Brain microvascular endothelial cell (primary cell): ENCODE measurements at regions not wholly inside any gene's neighbourhood (a gene's known extent, or its start where the extent isn't known, plus 50 kb on each side); places are given as distances from the start of the nearest gene placed in this dataset.
A peak's percentile ranks its signal among the peaks of the same experiment; 100 is the strongest.

ENCODE experiments used
- DNase-seq: peaks from one replicate; pipeline ENCODE4 v3.0.0-alpha.2; 2020
- H3K27ac ChIP-seq: fragments of 250-450 bp; sonication (Bioruptor Pico); 2 replicates; pipeline ENCODE4 v1.5.1; 2020; ENCODE audit warnings: mild to moderate bottlenecking, moderate library complexity
- H3K27me3 ChIP-seq: fragments of 250-450 bp; sonication (Bioruptor Pico); replicated peaks from 2 replicates; pipeline ENCODE4 v1.5.1; 2020; ENCODE audit warnings: mild to moderate bottlenecking
- H3K36me3 ChIP-seq: fragments of 250-450 bp; sonication (Bioruptor Pico); replicated peaks from 2 replicates; pipeline ENCODE4 v1.5.1; 2020; ENCODE audit warnings: mild to moderate bottlenecking
- H3K4me3 ChIP-seq: 2 replicates; pipeline ENCODE4 v1.5.1; 2011; ENCODE audit warnings: low read depth, mild to moderate bottlenecking, control low read depth, low read length, moderate library complexity
- in situ Hi-C: cut with HindIII; loops from 2 replicates; pipeline ENCODE4 v1.10.0; 2017; ENCODE audit warnings: low sequenced_read_pairs, low pct_ligation_motif_present
- TF ChIP-seq, protein P1 (sequence below): IDR thresholded peaks from 2 replicates; pipeline ENCODE4 v1.5.1; 2011; ENCODE audit warnings: low read depth, mild to moderate bottlenecking, moderate library complexity, low read length, control low read depth, inconsistent platforms; ENCODE audit errors: missing control alignments

DNA sequence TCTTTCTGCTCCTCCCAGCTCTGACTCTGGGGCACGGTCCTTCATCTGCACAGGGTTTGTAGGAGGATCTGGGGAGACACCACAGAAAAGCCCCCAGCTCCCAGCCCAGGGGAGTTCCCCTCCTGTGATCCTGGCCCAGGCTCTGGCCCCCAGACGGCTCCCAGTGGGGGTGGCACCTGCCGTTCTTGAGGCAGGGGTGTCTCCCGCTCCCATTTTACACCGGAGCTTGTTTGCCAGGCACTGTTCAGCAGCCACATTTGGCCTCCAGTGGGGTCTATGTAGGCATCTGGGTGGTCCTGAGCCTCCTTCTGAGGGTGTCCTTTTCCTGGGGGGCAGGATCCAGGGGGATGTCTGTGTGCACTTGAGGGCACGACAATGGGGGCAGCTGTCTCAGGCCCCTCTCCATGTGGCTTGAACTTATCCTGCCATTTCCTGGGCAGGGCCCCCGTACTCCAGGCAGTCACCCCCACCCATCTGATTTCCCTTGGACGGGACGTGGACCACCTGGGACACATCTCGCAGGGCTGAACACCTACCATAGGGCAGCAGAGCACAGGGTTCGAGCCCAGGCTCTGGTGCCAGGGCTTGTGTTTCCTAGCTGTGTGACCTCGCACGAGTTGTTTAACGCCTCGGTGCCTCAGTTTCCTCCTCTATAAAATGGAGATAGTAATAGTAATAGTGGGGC is 275.0 kb upstream of the MVB12B start:
- DNase-seq, result no peak
- in situ Hi-C loops, result no loop called here
- no peaks in the 10 kb centered on the region for H3K27me3 ChIP-seq
- no peak overlapping the region for H3K4me3 ChIP-seq
- no peak overlapping the region for H3K27ac ChIP-seq
- no peaks in the 10 kb centered on the region for H3K36me3 ChIP-seq
- TF ChIP-seq, protein P1, sequence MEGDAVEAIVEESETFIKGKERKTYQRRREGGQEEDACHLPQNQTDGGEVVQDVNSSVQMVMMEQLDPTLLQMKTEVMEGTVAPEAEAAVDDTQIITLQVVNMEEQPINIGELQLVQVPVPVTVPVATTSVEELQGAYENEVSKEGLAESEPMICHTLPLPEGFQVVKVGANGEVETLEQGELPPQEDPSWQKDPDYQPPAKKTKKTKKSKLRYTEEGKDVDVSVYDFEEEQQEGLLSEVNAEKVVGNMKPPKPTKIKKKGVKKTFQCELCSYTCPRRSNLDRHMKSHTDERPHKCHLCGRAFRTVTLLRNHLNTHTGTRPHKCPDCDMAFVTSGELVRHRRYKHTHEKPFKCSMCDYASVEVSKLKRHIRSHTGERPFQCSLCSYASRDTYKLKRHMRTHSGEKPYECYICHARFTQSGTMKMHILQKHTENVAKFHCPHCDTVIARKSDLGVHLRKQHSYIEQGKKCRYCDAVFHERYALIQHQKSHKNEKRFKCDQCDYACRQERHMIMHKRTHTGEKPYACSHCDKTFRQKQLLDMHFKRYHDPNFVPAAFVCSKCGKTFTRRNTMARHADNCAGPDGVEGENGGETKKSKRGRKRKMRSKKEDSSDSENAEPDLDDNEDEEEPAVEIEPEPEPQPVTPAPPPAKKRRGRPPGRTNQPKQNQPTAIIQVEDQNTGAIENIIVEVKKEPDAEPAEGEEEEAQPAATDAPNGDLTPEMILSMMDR, result no peak

DNA sequence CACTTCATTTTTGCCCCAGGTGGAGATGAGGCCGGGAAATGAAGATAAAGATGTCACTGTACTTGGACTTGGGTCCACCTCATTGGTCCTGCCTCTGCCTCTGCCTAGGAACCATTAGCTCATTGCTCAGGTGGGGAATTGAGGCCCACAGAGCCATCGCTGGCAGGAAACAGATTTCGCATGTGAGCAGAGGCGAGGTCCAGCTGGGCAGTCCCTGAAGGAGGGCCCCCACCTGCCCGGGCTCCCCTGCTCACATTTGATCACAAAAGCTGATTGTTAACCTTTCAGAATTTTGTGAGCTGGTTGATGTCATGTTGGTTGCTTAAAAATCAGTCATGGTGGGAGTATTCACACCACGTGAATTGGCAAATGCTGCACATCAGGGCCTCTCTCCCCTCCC is 273.8 kb upstream of the MVB12B start:
- no peak overlapping the region for H3K27ac ChIP-seq
- no peaks in the 10 kb centered on the region for H3K27me3 ChIP-seq
- H3K4me3 ChIP-seq, result no peak overlapping the region
- DNase-seq, result no peak
- no peaks in the 10 kb centered on the region for H3K36me3 ChIP-seq
- TF ChIP-seq, protein P1, result no peak
- in situ Hi-C loops, result no loop called here

DNA sequence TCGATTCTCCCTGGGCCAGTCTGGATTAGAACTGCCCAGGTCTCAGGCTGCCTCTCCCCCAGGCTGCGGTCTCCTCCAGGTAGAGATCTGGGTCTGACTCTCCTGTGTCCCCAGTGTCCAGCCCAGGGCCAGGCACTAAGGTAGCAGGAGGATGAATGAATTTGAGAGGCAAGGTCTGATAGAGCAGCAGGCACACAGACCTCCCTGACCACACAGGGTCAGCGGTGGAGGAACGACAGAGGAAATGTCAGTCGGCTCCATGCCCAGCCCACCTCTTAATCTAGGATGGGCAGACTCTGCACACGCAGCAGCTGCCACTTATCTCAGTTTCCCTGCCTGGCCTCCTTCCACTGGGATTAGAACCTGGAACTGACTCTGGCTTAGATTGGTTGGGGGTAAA is 272.7 kb upstream of the MVB12B start:
- no peaks in the 10 kb centered on the region for H3K36me3 ChIP-seq

GRCh38 chr9:126055381-126055985 is 271.1 kb upstream of the MVB12B start:
- peak; percentile 4 for DNase-seq
- TF ChIP-seq, protein P1, result no peak
- Histone ChIP-seq H3K27me3 (no peaks in the 10 kb centered on the region), H3K4me3 (no peak overlapping the region), H3K36me3 (no peaks in the 10 kb centered on the region), H3K27ac (no peak overlapping the region)
- in situ Hi-C loops, result no loop called here

More for the DNA sequence above, 272.7 kb upstream of the MVB12B start:
- no peak overlapping the region for H3K4me3 ChIP-seq
- TF ChIP-seq, protein P1, result no peak
- no peak overlapping the region for H3K27ac ChIP-seq
- no peak for DNase-seq
- in situ Hi-C loops, result no loop called here
- no peaks in the 10 kb centered on the region for H3K27me3 ChIP-seq

GRCh38 chr9:126056312-126057021 is 270.2 kb upstream of the MVB12B start:
- no peak overlapping the region for H3K4me3 ChIP-seq
- no peaks in the 10 kb centered on the region for H3K36me3 ChIP-seq
- no peak overlapping the region for H3K27ac ChIP-seq
- DNase-seq, result no peak
- in situ Hi-C loops, result no loop called here
- TF ChIP-seq, protein P1, result no peak
- no peaks in the 10 kb centered on the region for H3K27me3 ChIP-seq
